ENCODE measurements at regions not wholly inside any gene's neighbourhood (a gene's known extent, or its start where the extent isn't known, plus 50 kb on each side); places are given as distances from the start of the nearest gene placed in this dataset.

GRCh38 chr2:30068067-30068466, 78.7 kb upstream of the YPEL5 start:
- peaks cover 21% of the 10 kb centered on the region for H3K27me3 ChIP-seq
- H3K4me1 ChIP-seq: no peaks in the 10 kb centered on the region
- H3K4me3 ChIP-seq: no peak overlapping the region
- no peak for TF ChIP-seq POLR2A (IDR thresholded peaks at IDR 0.05)
- TF ChIP-seq EP300 (IDR thresholded peaks at IDR 0.05): no peak
- TF ChIP-seq POLR2AphosphoS5 (IDR thresholded peaks at IDR 0.05): no peak
- TF ChIP-seq, protein P1, sequence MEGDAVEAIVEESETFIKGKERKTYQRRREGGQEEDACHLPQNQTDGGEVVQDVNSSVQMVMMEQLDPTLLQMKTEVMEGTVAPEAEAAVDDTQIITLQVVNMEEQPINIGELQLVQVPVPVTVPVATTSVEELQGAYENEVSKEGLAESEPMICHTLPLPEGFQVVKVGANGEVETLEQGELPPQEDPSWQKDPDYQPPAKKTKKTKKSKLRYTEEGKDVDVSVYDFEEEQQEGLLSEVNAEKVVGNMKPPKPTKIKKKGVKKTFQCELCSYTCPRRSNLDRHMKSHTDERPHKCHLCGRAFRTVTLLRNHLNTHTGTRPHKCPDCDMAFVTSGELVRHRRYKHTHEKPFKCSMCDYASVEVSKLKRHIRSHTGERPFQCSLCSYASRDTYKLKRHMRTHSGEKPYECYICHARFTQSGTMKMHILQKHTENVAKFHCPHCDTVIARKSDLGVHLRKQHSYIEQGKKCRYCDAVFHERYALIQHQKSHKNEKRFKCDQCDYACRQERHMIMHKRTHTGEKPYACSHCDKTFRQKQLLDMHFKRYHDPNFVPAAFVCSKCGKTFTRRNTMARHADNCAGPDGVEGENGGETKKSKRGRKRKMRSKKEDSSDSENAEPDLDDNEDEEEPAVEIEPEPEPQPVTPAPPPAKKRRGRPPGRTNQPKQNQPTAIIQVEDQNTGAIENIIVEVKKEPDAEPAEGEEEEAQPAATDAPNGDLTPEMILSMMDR (IDR thresholded peaks at IDR 0.05): no peak
- peaks cover 7% of the 10 kb centered on the region for H3K9me3 ChIP-seq
- H3K27ac ChIP-seq: no peak overlapping the region
- no peaks in the 10 kb centered on the region for H3K36me3 ChIP-seq
- DNase-seq (ENCODE audit: low spot score in 2 of 2): no peak

DNA sequence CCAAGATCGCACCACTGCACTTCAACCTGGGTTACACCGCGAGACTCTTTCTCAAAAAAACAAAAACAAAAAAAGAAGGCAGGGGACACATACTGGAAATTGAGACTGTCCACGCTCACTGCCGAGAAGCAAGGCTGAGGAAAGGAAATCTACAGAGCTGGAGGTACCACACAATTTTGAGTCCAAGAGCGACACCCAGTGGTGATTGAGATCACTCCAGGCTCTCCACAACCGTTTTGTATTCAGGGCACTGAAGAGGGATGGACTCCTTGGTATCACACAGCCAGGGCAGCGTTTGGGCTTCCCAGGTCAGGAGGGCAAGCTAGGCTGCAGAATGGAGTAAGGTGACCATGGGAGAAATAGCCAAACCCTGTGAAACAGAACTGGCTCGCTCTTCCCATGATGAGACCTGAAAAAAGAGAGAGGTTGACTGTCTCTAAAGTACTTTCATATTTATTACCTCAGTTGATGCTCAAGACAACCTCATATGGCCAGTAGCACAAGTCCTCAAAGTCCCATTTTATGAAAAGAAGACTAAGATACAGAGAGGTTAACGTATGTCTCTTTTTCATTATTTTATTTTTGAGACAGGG, 74.5 kb upstream of the YPEL5 start:
- DNase-seq (ENCODE audit: low spot score in 2 of 2): peak in 1 of 2 donors; percentile 71
- H3K27me3 ChIP-seq: peaks cover 41% of the 10 kb centered on the region
- no peaks in the 10 kb centered on the region for H3K9me3 ChIP-seq
- no peaks in the 10 kb centered on the region for H3K36me3 ChIP-seq
- no peak overlapping the region for H3K27ac ChIP-seq
- no peak overlapping the region for H3K4me3 ChIP-seq
- no peaks in the 10 kb centered on the region for H3K4me1 ChIP-seq
- TF ChIP-seq, protein P1 (IDR thresholded peaks at IDR 0.05): peak; percentile 29 to 61
- no peak for TF ChIP-seq POLR2AphosphoS5 (IDR thresholded peaks at IDR 0.05)
- no peak for TF ChIP-seq EP300 (IDR thresholded peaks at IDR 0.05)
- TF ChIP-seq POLR2A (IDR thresholded peaks at IDR 0.05): no peak
- WGBS: 25% methylated on average over 10 of the region's 10 CpGs

- no peak for DNase-seq (ENCODE audit: low spot score in 2 of 2)
- WGBS: 42% methylated on average over 4 of the region's 4 CpGs
- Histone ChIP-seq H3K27ac (no peak overlapping the region), H3K27me3 (peaks cover 41% of the 10 kb centered on the region), H3K9me3 (no peaks in the 10 kb centered on the region), H3K4me3 (no peak overlapping the region), H3K36me3 (no peaks in the 10 kb centered on the region), H3K4me1 (no peaks in the 10 kb centered on the region)
- TF ChIP-seq, protein P1 (IDR thresholded peaks at IDR 0.05): no peak
- no peak for TF ChIP-seq EP300 (IDR thresholded peaks at IDR 0.05)
- no peak for TF ChIP-seq POLR2AphosphoS5 (IDR thresholded peaks at IDR 0.05)
- TF ChIP-seq POLR2A (IDR thresholded peaks at IDR 0.05): no peak
These were observed 73.3 kb upstream of the YPEL5 start for GRCh38 chr2:30073523-30073922.

DNA sequence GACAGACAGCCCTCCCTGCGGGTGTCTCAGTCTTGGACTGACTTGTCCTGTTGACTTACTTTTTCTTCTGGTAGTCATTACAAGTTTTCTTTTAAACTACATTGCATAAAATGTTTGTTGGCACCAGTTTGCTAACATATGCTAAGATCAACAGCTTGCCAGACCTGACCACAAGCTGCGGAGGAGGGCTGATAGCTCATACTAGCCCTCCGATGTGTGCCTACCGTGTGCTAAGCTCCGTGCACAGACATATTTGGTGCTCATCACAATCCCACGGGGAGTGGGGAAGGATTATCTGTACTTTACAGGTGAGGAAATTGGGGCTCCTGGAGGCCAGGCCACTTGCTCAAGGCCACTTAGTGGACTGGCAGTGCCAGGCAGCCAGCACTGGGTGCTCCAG, 72.8 kb upstream of the YPEL5 start:
- no peaks in the 10 kb centered on the region for H3K4me1 ChIP-seq
- H3K27ac ChIP-seq: no peak overlapping the region
- peaks cover 37% of the 10 kb centered on the region for H3K27me3 ChIP-seq
- TF ChIP-seq, protein P1 (IDR thresholded peaks at IDR 0.05): no peak
- TF ChIP-seq EP300 (IDR thresholded peaks at IDR 0.05): no peak
- no peak for TF ChIP-seq POLR2A (IDR thresholded peaks at IDR 0.05)
- TF ChIP-seq POLR2AphosphoS5 (IDR thresholded peaks at IDR 0.05): no peak
- no peak for DNase-seq (ENCODE audit: low spot score in 2 of 2)
- H3K9me3 ChIP-seq: no peaks in the 10 kb centered on the region
- no peak overlapping the region for H3K4me3 ChIP-seq
- no peaks in the 10 kb centered on the region for H3K36me3 ChIP-seq
- 51% methylated on average over 5 of the region's 6 CpGs for WGBS

DNA sequence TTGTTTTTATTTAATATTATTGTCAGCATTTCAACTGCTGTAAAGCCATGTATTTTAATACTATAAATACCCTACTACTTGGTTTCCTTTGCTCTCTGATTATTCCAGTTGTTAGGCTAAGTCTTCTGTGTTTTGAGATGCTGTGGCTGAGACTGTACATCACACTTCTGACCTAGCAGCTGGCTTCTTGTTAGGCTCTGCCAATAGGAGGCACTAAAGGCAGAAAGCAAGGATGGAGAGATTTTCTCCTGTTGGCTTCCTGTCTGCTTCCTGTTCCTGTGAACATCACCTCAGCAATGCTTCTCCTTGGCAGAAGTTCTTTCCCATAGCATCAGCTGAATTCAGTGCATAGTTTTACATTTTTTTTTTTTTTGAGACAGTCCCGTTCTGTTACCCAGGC, 68.3 kb upstream of the YPEL5 start:
- Histone ChIP-seq H3K27me3 (peaks cover 19% of the 10 kb centered on the region), H3K4me1 (no peaks in the 10 kb centered on the region), H3K27ac (no peak overlapping the region), H3K9me3 (no peaks in the 10 kb centered on the region), H3K4me3 (no peak overlapping the region), H3K36me3 (no peaks in the 10 kb centered on the region)
- 0% methylated on average over 1 of the region's 1 CpG for WGBS
- TF ChIP-seq EP300 (IDR thresholded peaks at IDR 0.05): no peak
- TF ChIP-seq, protein P1 (IDR thresholded peaks at IDR 0.05): no peak
- TF ChIP-seq POLR2AphosphoS5 (IDR thresholded peaks at IDR 0.05): no peak
- no peak for TF ChIP-seq POLR2A (IDR thresholded peaks at IDR 0.05)
- DNase-seq (ENCODE audit: low spot score in 2 of 2): no peak
